RPMI8226 (cell line): ENCODE measurements at regions not wholly inside any gene's neighbourhood (a gene's known extent, or its start where the extent isn't known, plus 50 kb on each side); places are given as distances from the start of the nearest gene placed in this dataset.

Experiments
- DNase-seq: peaks from one replicate; pipeline ENCODE4 v3.0.0-alpha.2; 2015

- DNase-seq, result no peak
Measured at GRCh38 chr1:182114627-182115023, 53.1 kb upstream of the ZNF648 start.

GRCh38 chr1:182113879-182114626, 52.5 kb upstream of the ZNF648 start:
- DNase-seq, result no peak

- peak; percentile 68 for DNase-seq
Measured at GRCh38 chr1:182111496-182111895, 50.0 kb upstream of the ZNF648 start.
